Stimulated activated CD4-positive, alpha-beta T cell treated with anti-CD3 and anti-CD28 coated beads, Interleukin-1b, Interleukin-23, amount 100 ng/mL, for 1 hour (primary cell): ENCODE measurements at regions not wholly inside any gene's neighbourhood (a gene's known extent, or its start where the extent isn't known, plus 50 kb on each side); places are given as distances from the start of the nearest gene placed in this dataset.
"Not testable (repeated sequence)": the region's sequence is repeated elsewhere in the genome, so short reads cannot be mapped to it uniquely, and the experiment has no call there.

Experiments
- DNase-seq, 2 donors: peaks; one replicate each; pipeline ENCODE4 v3.0.0-alpha.2; 2020; ENCODE audit warnings: low read depth in 2 of 2

DNA sequence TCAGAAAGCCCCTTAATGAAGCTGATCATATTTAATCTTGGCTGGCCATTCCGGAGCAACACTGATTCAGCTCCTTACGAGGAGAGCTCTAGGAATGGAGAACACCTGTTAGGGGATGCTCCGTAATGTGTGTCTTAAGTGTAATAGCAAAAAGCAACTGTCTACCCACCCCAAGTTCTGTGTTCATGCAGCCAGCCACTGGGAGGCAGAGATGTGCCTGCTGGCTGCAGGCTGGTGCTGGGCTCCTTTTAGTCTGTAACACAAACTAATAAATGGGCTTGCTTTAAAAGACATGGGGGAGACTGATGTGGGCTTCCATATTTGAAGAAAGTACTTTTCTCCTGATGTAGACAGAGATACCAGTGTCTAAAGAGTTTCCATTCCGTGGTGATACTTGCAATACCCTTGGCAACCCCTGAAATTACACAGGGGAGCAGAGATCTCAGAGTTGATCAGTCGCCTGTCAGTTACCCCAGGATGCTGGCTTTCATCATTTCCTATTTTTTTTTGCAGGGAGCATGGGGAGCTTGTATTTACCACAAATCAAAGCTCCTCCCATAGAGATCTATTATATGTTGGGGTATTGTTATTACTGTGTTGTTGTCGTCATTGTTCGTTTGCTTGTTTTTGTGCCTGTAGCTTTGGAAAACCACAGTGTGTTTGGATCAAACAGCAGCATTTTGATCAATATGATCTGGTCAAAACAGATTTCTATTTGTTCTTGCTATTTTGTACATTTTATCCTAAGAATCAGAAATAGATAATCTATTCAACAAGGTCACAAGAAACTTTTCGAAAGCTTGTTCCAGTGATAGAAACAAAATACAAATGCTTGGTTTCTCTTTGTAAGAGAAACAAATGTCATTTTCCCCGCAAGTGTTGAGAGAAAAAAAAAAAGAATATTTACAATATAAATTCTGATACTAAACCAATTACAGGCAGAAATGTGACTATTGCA, 65.8 kb downstream of the MTX3 start:
- DNase-seq, result no peak

DNA sequence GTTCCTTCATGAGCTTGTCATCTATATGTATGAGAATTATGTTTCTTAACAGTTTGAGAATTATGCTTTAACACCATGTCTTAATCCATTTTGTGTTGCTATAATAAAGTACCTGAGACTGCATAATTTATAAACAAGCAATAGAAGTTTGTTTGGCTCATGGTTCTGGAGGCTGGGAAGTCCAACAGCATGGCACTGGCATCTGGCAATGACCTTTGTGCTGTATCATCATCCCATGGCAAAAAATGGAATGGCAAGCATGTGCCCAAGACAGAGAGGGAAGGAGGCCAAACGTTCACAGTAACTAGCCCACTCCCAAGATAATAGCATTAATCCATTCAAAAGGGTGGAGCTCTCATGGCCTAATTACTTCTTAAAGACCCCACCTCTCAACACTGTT, 67.6 kb downstream of the MTX3 start:
- DNase-seq, result no peak

DNA sequence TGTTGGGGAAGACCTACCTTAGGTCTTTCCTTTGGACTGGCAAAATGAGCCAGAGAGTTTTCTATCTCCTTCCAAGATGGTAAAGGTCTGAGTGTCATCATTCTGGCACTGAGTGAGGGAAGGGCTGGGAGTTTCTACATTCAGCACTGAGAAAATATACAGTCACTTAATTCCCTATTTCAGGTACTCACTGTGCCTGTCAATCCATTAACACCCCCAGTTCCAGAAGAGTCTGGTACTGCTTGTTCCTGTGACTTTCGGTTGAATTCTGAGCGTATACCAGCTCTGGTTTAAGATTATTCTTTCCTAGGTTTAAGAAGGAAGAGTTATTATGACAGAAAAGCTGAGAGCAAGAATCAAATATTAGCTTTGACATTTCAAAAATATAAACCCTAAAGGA, 68.4 kb downstream of the MTX3 start:
- no peak for DNase-seq

DNA sequence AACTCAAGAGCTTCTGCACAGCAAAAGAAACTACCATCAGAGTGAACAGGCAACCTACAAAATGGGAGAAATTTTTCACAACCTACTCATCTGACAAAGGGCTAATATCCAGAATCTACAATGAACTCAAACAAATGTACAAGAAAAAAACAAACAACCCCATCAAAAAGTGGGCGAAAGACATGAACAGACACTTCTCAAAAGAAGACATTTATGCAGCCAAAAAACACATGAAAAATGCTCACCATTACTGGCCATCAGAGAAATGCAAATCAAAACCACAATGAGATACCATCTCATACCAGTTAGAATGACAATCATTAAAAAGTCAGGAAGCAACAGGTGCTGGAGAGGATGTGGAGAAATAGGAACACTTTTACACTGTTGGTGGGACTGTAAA, 83.6 kb downstream of the MTX3 start:
- DNase-seq, result not testable (repeated sequence)

DNA sequence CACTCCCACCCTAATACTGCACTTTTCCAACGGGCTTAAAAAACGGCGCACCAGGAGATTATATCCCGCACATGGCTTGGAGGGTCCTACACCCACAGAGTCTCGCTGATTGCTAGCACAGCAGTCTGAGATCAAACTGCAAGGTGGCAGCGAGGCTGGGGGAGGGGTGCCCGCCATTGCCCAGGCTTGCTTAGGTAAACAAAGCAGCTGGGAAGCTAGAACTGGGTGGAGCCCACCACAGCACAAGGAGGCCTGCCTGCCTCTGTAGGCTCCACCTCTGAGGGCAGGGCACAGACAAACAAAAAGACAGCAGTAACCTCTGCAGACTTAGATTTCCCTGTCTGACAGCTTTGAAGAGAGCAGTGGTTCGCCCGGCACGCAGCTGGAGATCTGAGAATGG, 88.5 kb downstream of the MTX3 start:
- not testable (repeated sequence) for DNase-seq

DNA sequence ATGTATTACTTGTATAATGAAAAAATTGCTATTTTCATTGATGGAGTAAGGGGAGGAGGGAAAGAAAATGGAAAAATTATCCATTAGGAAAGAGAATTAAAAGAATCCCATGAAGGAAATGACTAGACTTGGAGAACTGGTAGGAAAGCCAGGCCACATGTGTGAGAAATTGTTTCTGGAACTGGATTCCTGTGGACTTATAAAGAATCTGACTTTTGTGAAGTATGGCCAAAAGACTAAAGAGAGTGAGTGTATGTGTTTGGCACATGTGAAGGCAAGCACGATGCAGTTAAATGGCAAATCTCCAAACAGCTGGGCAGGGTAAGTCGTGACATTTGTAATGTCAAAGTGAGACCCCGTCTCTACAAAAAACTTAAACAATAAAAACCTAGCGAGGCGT, 89.4 kb downstream of the MTX3 start:
- no peak for DNase-seq

DNA sequence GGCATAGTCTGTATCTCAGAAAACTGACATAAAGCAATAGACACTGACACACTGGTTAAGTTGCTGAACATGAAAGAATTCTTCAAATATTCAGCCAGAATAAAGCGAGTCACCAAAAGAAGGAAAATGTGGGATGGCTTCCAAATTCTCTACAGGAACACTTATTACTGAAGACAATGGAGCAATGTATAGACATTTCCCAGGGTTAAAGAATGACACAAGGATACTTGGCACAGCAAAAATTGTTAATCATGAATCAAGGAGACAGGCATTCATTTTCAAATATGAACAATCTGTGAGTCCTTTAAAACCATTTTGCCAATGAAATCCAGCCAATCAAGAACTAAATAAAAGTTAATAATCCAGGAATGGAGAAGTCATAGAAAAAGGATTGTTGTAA, 92.5 kb downstream of the MTX3 start:
- no peak for DNase-seq

DNA sequence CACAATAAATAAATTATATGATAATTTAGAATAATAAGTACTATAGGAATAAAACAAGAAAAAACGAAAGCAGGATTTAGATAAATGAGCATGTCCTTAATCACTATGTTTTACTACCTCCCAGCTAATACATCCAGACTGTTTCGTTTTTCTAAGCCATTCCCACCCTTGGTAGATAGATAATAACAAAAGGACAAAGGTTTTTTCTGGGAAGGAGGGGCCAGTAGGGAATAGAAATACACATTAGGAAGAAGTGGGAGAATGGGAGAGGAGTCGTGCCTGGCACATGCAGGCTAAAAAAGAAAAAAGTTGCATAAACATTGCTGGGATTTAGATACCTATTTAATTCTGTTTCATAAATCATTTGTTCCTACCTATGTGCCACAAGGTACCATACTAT, 97.1 kb downstream of the MTX3 start:
- DNase-seq, result no peak

DNA sequence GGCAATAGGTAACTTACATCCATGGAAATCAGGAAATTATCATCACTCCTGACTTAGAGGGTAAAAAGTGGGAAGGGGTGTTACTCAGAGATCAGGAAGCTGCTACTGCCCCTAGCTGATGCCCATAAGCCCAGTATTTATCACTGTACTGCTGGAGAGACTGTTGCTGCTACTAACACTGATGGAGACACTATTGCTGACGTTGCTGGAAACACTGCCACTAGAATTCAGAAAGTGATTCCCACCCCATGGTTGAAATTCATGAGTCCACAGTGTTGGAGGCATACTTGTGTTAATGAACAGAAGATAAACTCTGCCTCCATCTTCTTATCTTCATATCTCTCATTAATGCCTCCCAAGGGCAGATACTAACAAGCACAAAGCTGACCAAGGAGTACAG, 97.6 kb downstream of the MTX3 start:
- DNase-seq, result no peak

DNA sequence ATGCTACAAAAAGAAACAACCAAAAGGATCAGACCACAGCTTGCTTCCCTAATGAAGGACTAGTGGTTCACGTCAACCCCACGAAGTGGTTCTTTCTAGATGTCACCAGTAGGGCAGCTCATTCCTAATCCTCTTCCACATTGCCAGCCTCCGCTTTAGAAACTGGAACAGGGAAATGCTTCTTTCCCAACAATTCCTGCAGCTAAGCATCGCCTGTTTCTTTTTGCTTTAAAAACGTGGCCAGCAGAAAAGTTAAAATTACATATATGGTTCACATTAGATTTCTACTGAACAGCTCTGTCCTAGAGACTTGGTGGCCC, 100.2 kb downstream of the MTX3 start:
- no peak for DNase-seq

DNA sequence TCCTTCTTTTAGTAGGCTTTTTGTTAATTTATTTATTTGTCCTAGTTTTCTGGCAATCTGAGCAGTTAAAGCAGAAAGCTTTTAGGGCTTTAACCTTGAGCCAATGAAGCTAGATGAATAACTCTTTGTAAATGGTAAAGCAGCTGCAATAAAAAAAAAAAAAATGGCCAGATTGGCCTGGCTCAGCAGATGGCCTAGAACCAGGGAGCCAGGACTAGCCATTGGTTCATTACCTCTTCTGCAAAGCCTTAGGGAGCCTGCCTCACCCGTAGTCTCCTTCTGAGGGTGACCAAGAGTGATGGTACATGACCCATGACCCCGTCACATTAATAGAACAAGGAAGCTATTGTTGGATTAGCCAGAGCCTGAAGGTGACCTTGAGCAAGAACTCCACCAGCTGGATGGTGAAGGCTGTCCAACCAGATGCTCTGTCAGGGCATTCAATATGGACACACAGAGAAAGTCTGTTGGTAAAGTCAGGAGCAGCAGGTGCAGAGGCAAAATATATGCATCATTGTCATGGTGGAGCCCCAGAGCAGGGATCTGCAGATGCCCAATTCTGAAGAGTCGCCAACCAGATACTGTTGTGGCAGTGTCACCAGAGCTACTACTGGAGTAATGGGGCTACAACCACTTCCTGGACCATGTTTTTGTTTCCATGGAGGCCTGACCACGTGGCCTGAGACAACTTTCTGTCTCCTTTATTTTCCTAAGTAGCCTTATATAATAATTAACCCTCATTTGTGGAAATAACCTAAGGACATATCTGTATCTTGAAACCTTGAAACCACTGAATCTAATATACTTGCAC, 100.7 kb downstream of the MTX3 start:
- DNase-seq, result no peak

DNA sequence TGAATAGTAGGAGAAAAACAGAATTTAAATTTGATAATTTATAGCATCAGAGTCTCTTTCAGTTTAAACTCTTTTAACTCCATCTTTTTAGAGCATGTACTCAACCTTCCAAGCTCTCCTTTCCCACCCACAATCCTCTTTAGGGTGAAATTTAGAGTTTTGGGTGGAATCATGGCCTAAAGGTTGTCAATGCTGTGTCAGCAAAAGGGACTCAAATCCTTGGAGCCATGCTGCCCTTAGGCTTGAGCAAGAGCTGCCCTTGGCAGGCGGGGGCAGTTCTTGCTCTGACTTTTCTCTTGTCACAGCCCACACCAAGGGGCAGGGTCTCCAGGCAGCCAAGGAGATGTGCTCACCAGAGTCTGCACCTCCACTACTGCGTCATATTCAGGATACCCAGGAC, 102.4 kb downstream of the MTX3 start:
- DNase-seq, result no peak

DNA sequence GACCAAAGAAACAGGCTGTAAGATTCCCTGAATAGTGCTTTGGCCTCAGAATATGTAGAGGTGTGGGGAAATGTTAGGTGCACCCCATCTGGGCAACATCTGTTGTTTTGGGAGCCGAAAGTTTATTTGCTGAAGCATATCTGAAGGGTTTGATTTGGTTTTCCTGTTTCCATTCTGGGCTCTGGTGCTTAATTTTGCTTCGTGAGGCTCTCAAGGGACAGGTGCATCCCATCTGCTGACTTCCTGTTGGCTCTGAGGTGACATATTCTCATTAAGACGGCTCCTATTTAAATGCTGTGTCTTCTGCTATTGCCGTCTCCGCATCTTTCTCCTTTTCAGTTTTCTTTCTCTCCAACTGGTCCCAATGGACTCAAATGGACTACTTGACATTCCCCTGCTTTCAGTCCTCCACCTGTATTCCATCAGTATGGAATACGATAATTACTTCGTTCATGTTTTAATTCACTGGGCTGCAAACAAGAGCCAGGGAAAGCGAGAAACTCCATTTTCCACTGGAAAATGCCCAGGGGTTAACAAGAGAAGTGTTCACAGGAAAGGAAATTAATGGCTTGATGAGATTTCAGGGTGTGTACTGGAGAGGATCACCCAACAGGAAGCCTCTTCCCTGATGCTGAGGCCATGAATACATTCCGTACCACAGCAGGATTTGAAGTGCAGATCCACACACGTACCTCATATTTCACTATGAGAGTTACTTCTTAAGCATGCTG, 104.0 kb downstream of the MTX3 start:
- no peak for DNase-seq

DNA sequence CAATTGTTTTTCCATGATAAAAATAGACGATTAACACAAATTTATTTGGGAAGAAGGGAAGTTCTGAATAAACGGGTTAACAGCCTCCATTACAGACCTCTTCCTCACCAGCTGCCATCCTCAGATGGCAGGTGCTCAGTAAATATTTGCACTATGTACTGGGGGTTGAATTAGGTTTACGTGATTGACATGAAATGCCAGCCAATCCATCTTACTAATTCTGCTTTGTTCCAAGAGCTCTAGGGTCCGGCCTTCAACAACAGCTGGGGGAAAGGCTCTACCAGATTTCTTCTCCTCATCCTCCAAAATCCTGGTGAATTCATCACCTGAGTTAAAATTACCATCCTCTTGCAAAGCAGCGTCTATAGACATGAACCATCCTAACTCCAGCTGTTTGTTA, 104.6 kb downstream of the MTX3 start:
- no peak for DNase-seq

DNA sequence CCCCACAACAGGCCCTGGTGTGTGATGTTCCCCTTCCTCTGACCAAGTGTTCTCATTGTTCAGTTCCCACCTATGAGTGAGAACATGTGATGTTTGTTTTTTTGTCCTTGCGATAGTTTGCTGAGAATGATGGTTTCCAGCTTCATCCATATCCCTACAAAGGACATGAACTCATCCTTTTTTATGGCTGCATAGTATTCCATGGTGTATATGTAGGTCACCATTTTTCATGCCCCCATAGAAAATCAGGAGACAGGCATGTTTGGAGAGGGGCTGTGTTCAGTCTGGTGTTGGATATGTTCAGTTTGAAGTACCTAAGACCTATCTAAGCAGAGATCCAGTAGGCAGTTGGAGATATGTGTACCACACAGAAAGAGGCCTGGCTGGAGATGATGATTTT, 111.2 kb downstream of the MTX3 start:
- not testable (repeated sequence) for DNase-seq

DNA sequence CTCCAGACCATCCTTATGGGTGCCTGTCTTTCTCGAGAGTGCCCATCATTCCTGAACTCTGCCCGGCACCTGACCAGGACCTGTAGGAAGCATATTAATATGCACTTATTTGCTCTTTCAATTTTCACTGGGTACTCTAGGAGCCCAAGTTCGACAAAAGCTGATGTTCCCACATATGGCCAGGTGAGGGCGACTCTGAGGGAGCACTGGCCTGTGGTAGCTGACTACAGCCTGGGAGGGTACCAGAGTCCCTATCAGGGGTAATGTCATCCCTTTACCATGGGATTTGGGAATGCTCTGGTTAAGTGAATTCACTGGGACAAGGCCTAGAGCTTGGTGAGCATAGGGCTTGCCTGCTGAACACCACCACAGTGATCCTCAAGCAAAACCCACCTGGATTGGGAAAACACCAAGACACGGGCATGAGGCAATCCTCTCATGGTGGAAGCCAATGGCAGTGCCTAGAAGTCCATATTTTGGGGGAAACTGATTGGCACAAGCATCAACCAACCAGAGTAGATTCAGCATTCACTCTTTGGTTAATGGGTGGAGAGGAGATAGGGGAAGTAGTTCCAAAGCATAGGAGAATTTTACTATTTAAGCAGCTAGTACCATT, 112.2 kb downstream of the MTX3 start:
- DNase-seq, result peak in 1 of 2 donors; percentile 14

DNA sequence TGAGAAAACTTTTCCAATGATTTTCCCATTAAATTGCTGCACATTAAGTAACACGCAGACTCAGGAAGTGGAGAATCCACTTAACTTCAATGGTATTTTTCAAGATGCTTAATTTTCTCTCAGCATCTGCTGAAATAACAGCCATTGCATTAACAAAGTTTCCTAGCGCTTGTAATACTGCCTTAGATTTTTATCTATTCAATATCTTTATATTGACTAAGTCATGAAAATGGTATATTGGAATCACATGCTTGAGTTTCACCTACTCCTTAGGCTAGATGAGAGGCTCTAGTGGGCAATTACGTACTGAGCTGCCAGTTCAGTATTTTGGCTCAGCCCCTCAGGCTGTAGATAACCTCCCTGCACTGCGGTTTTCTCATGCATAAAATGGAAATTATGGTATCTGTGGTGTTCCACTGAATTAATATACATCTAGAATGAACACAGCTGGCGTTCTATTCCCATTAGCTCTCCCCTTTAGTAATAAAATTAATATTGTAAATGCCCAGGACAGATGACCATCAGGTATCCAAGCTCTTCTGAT, 112.9 kb downstream of the MTX3 start:
- no peak for DNase-seq

DNA sequence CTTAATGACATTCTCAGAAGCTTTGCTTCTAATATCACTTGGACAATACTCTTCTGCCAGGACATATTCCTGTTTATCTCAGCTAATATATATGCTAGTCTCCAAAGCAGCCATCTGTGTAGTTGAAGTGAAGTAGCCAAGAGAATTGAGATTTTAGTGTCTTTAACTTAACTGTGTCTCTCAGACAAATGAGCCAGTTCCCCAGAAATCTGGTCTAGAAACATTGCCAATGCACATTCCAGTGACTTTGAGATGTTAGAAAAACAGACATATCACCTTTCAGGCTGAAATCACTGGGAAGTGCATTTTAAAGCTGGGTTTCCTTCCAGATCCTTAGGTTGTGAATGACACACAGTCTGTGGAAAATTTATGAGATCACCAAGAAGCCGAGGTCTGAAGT, 114.6 kb downstream of the MTX3 start:
- no peak for DNase-seq

DNA sequence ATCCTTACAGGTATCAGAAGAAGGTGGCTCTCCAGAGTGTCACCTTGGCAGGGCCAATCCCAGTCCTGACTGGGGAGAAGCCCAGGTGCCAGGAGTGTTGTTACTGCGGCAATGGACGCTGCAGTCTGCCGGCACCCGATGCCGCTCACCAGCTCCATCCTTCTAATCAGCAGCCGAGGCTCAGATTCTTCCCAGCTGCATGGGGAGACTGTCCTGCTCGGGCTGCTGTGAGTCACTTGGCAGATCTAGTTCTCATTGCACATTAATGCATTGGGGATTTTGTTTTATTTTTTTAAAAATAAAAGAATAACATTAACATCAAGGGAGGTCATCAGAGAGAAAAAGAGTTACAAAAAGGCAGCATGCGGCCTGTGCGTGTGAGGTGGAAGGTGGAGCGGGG, 115.8 kb downstream of the MTX3 start:
- no peak for DNase-seq

DNA sequence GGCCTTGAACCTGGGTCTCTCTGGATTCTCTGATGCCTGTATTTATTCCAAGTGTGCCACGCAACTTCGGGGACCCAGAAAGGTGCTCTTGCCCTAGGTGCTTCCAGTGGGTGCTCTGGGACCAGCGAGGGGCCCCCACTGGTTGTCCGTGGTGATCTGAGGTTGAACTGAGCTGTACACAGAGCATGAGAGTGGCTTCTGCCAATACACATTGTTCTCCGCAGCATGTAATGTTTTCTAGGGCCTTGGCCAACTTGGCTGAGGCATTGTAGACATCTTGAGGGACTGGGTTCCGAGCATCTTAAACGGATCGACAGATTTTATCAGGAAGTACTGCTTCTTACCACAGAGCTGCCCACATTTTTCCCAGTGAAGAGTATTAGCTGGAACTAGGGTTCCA, 117.9 kb downstream of the MTX3 start:
- DNase-seq, result no peak

DNA sequence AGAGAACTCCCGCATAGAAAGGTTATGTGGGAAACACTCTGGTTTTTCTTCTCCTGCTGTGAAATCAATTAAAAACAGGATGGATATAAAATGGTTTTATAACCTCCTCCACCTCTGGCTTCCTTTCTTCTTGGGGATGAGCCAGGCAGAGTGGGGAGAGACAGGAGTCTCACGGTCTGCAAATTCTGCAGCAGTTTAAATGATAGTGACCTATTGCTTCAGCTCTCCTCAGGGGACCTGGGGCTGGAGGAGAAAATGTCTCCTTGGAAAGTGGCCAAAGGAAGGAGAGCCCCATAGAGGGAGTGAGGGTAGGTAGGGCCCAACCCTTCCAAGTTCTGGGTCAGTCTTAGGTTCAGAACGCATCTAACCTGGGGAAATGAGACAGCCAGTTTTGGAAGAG, 118.8 kb downstream of the MTX3 start:
- no peak for DNase-seq
